Ectodermal cell (in vitro differentiated cells): ENCODE measurements at regions not wholly inside any gene's neighbourhood (a gene's known extent, or its start where the extent isn't known, plus 50 kb on each side); places are given as distances from the start of the nearest gene placed in this dataset.

Source experiments
- H3K27ac ChIP-seq: 2 replicates; pipeline ENCODE4 v1.7.0; 2013; ENCODE audit warnings: mild to moderate bottlenecking, low read depth, low read length; ENCODE audit not compliant: insufficient read depth, poor library complexity, severe bottlenecking
- H3K27me3 ChIP-seq: 2 replicates; pipeline ENCODE4 v1.7.0; 2013; ENCODE audit warnings: mild to moderate bottlenecking, low read length; ENCODE audit not compliant: insufficient read depth, control insufficient read depth, poor library complexity, severe bottlenecking
- H3K36me3 ChIP-seq: one replicate; pipeline ENCODE4 v1.7.0; 2013; ENCODE audit warnings: low read length; ENCODE audit not compliant: control insufficient read depth, insufficient read depth
- H3K4me1 ChIP-seq: one replicate; pipeline ENCODE4 v1.7.0; 2013; ENCODE audit warnings: low read length; ENCODE audit not compliant: control insufficient read depth, insufficient read depth
- H3K4me3 ChIP-seq: 2 replicates; pipeline ENCODE4 v1.7.0; 2013; ENCODE audit warnings: low read depth, low read length, control low read depth; ENCODE audit not compliant: insufficient read depth
- H3K9me3 ChIP-seq: 2 replicates; pipeline ENCODE4 v1.7.0; 2013; ENCODE audit warnings: mild to moderate bottlenecking, low read length, moderate library complexity; ENCODE audit not compliant: control insufficient read depth
- WGBS, 2 experiments: methylation state at CpG; one replicate each; pipeline ENCODE4 v1.1.7; 2013; ENCODE audit warnings: missing lambda C conversion rate in 2 of 2; 5-methylcytosine and 5-hydroxymethylcytosine counted together

DNA sequence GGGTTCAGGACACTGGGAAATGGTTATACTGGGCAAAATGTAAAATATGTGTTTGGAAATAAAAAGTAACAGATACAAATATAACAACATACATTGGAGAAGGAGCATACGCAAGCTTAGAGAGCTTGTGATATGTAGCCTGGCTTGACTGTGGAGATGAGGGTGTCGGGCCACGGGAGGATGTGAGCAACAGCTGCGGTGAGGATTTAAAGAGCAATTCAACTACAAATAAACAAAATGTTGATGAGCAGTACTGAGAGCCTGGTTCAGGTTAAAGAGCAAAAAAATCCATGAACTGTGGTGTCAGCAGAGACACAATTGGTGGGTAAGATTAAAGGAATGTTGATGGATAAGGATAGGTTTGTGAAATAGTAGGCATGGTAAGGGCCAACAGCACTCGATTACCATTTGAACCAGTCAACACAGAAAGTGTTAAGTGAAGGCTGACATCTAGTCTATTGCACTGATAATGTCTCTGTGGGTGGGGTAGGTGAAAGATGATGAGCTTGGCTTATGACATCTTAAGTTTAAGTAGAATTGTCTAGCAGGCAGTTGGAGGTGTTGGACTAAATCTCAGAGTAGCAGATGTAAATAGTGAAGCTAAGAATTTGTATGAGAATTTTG is 723.2 kb downstream of the EPM2A start:
- Histone ChIP-seq H3K36me3 (no peaks in the 10 kb centered on the region), H3K4me3 (no peak overlapping the region), H3K4me1 (no peaks in the 10 kb centered on the region), H3K27ac (no peak overlapping the region), H3K9me3 (no peaks in the 10 kb centered on the region), H3K27me3 (no peaks in the 10 kb centered on the region)
- WGBS, 2 experiments: 58 to 63% methylated on average over 5 of the region's 5 CpGs

DNA sequence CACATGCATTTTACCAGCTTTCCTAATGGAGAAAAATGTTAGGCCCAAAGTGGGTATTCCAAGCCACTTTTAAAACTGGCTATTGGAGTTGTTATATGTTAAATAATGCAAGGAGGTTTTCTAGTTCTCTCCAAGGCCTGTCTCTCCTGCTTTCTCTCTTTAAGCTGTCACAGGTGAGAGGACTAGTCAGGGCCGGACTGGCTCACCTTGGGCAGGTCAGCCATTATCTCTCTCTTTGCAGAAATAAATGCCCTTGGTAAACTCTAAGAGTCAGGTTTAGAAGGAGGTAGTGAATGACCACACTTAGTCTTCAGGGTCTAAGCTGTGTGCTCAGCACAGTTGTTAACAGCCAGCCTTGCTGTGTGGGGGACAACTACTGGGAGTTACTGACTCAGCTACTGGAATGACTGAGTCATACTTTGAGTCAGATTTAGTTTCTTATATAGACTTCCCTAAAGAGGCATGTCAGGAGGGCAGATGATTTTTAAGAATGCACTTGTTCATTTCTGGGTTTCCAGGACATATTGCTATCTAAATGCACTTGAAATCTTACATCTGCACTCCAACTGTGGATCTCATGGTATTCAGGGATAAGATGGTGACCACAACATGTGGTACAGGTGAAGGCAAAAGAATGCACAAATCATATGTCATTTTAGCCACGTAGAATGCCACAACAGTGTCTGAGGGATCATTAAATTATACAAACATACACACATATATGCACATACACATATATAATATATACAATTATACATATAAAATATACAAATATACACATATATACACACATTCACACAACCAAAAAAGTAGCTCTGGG is 719.4 kb downstream of the EPM2A start:
- H3K36me3 ChIP-seq: no peaks in the 10 kb centered on the region
- no peaks in the 10 kb centered on the region for H3K27me3 ChIP-seq
- no peaks in the 10 kb centered on the region for H3K9me3 ChIP-seq
- H3K27ac ChIP-seq: no peak overlapping the region
- WGBS, 2 experiments: 88 to 98% methylated on average over 2 of the region's 2 CpGs
- no peaks in the 10 kb centered on the region for H3K4me1 ChIP-seq
- H3K4me3 ChIP-seq: no peak overlapping the region

DNA sequence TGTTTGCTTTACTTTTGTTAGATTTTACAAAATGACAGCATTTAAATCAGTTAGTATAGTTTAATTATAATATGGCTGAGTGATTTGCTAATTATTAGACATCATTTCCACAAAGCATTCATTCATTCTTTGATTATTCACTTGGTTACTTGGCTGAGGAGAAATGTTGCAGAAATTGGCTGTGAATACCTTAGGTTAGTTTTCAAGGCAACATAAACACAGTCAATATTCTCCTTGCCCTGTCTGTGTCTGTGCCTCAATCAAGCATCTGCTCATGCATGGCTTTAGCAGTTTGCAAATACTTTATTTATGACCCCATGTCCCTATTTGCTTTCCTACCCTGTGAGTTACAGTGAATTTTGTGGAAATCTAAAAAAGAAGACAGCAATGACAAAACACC is 718.3 kb downstream of the EPM2A start:
- Histone ChIP-seq H3K27me3 (no peaks in the 10 kb centered on the region), H3K27ac (no peak overlapping the region), H3K4me3 (no peak overlapping the region), H3K4me1 (no peaks in the 10 kb centered on the region), H3K9me3 (no peaks in the 10 kb centered on the region), H3K36me3 (no peaks in the 10 kb centered on the region)

DNA sequence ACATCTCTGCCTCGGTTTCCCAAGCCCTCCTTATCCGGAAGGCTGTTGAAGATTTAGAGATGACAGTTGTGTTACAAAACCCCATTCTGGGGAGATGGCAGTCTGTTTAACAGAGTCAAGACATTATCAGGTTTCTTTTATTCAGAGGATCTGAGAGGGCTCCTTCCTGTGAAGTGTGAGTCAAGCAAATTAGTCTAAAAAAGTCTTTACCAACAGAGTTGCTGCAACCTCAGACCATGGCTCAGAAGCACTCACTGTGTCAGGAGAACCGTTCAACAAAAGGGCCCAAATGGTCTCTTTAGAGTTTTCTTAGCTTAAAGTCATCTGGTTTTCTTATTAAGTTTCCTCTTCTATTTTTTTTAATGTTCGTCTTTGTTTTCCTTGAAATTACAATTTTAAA is 717.8 kb downstream of the EPM2A start:
- Histone ChIP-seq H3K36me3 (no peaks in the 10 kb centered on the region), H3K9me3 (no peaks in the 10 kb centered on the region), H3K27ac (no peak overlapping the region), H3K4me1 (no peaks in the 10 kb centered on the region), H3K4me3 (no peak overlapping the region), H3K27me3 (no peaks in the 10 kb centered on the region)
- 58 to 67% methylated on average over 3 of the region's 4 CpGs for whole genome bisulfite sequencing, 2 experiments

DNA sequence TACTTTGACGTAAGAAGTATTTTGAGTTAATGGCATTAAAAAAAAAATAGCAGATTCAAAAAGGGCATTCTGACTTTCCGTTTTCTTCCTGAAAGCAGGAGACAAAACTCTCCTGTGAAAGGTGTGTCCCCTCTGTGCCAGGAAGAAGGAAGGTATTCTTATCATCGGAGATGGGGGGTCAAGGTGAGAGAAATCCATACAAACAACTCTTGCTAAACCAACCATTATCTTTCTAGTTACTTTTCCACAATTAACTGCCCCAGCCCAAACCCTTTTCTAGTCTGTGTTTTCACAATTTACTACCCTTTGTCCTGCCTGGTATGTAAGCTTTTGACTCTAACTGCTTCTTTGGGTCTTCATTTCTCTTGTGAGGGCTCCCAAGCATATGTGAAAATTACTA is 717.3 kb downstream of the EPM2A start:
- WGBS, 2 experiments: 93 to 94% methylated on average over 2 to 3 of the region's 3 CpGs
- Histone ChIP-seq H3K36me3 (no peaks in the 10 kb centered on the region), H3K9me3 (no peaks in the 10 kb centered on the region), H3K27me3 (no peaks in the 10 kb centered on the region), H3K27ac (no peak overlapping the region), H3K4me1 (no peaks in the 10 kb centered on the region), H3K4me3 (no peak overlapping the region)

DNA sequence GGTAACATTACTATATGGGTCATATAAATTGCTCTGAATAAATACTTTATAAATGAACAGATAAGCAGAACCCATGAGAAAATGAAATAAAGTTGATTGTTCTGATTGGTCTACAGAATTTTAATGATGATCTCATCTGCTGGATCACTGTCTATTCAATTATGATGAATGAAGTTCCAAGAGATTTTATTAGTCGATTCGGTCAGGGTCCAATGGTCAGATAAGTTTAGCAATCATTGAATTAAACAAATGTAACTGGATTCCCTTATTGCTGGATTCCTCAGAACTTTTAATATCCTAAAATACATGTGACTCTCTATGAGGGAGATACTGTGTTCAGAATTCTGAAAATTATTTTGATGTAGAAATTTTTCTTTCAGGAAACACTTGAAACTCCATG is 715.2 kb downstream of the EPM2A start:
- Histone ChIP-seq H3K9me3 (no peaks in the 10 kb centered on the region), H3K36me3 (no peaks in the 10 kb centered on the region), H3K4me1 (no peaks in the 10 kb centered on the region), H3K27ac (no peak overlapping the region), H3K27me3 (no peaks in the 10 kb centered on the region), H3K4me3 (no peak overlapping the region)
- 100% methylated on average over 2 of the region's 2 CpGs for WGBS, 2 experiments

DNA sequence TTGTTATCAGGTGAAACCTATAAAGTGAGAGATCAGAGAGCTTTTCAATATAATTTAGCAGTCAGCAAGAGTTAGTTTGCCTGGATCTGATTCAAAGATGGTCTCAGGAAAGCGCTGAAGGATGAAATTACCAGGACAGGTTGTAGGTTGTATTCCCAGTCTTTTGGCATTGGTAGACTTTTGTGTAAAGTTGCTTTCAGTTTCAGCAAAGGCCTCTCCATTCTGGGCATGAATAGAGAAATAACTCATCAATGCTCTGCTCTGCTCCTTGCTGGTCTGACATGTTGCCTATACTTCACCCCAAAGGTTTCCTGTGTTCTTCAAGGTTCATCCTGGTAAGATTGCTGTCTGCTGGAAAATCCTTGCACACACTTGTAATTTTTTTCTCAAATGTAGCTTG is 714.8 kb downstream of the EPM2A start:
- Histone ChIP-seq H3K36me3 (no peaks in the 10 kb centered on the region), H3K9me3 (no peaks in the 10 kb centered on the region), H3K4me1 (no peaks in the 10 kb centered on the region), H3K27me3 (no peaks in the 10 kb centered on the region), H3K4me3 (no peak overlapping the region), H3K27ac (no peak overlapping the region)
- WGBS, 2 experiments: 92 to 94% methylated on average over 1 of the region's 1 CpG

DNA sequence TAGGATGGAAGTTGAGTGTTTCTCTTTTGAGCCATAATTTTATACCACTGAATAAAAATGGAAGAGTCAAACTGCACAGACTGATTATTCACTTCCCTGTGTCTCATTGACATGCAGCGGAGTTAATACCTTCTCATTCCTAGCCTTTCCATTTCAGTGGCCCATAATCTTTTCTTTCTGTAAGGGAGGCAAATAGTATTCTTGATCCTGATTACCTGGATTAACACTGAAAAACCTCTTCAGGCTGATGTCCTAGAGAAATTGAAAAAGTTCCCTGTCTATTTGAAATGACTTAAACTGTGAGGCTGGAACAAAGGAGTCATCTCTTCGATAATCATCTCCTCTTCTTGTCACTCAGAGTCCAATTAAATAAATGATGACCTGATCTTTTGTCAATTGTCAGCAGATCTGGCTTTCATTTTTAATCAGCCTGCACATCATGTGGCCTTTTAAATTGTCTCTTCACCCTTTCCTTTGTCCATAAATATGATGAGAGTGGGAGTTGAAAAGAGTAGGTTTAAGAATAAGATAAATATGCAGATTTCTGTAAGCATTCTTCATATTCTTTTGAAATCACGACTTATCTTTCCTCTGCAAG is 713.0 kb downstream of the EPM2A start:
- H3K27me3 ChIP-seq: no peaks in the 10 kb centered on the region
- H3K9me3 ChIP-seq: no peaks in the 10 kb centered on the region
- H3K4me3 ChIP-seq: no peak overlapping the region
- no peak overlapping the region for H3K27ac ChIP-seq
- H3K36me3 ChIP-seq: no peaks in the 10 kb centered on the region
- 76 to 92% methylated on average over 3 of the region's 3 CpGs for whole genome bisulfite sequencing, 2 experiments
- no peaks in the 10 kb centered on the region for H3K4me1 ChIP-seq

DNA sequence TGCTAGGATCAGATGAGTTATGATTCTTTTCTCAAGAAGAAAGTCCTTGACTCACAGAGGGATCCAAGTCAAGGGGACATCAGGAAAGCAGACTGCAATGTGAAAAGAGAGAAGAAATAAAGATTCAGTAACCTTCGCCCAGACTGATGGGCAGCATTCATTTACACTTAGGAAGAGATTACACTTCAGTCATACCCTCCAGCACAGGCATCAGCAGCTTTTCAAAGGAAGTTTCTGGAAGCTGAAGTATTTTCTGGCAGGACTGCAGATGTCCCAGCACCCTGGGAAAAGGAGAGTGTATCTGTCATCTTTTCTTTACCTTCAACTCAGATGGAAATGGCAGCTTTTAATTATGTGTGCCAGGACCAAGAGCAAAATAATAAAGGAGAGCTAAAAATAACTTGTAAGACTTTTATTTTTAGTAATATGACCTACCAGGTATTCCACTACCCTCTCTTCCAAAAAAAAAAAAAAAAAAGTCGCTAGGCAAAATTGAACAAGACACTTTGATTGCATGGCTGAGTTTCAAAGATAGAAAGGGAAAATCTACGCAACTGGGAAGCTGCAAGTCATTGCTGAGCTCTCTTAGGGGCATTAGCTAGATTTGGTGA is 712.1 kb downstream of the EPM2A start:
- 84 to 87% methylated on average over 3 of the region's 3 CpGs for WGBS, 2 experiments
- Histone ChIP-seq H3K9me3 (no peaks in the 10 kb centered on the region), H3K4me3 (no peak overlapping the region), H3K27me3 (no peaks in the 10 kb centered on the region), H3K36me3 (no peaks in the 10 kb centered on the region), H3K4me1 (no peaks in the 10 kb centered on the region), H3K27ac (no peak overlapping the region)

DNA sequence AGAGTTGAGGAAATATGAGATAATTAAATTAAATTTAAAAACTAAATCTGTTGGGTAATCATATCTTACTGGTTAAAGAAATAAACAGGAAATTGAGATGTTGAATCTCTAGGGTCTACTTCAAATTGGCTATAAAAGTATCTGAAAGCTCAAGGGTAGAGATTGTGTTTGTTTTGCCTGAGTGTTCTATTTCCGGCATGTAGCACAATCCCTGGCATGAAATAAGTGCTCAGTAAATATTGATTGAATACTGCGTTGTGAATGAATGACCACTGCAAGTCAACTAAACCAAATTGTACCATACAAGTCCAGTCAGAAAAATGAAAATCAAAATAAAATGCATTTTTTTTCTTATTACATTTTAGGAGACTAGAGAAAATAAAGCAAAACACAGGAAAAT is 709.8 kb downstream of the EPM2A start:
- Histone ChIP-seq H3K27me3 (no peaks in the 10 kb centered on the region), H3K4me3 (no peak overlapping the region), H3K27ac (no peak overlapping the region), H3K36me3 (no peaks in the 10 kb centered on the region), H3K4me1 (no peaks in the 10 kb centered on the region), H3K9me3 (no peaks in the 10 kb centered on the region)
- 96 to 97% methylated on average over 2 of the region's 2 CpGs for WGBS, 2 experiments
